HCT116 (cell line): ENCODE measurements at regions not wholly inside any gene's neighbourhood (a gene's known extent, or its start where the extent isn't known, plus 50 kb on each side); places are given as distances from the start of the nearest gene placed in this dataset.

Source experiments
- ATAC-seq: fragments of 200-7000 bp; cut with Tn5 transposase; 2 replicates; pipeline ENCODE4 v1.9.1; 2020; ENCODE audit warnings: mild to moderate bottlenecking, moderate library complexity
- BruUV-seq: library from RNA; stranded (reverse); fragments of 400-500 nt; replicated peaks from 2 replicates; lab custom pipeline; 2021; lab: Mats Ljungman, UMichigan
- CTCF ChIA-PET: fragments of 300-600 bp; sonication (Branson Sonifier 250); formaldehyde crosslinking; loops from one replicate; lab custom pipeline; 2021; ENCODE audit warnings: antibody characterized with exemption; lab: Charles Lee
- POLR2A ChIA-PET: fragments of 300-600, 350-600 bp; sonication (Branson Sonifier 250); formaldehyde crosslinking; loops from one replicate; lab custom pipeline; 2021; ENCODE audit warnings: antibody characterized with exemption; lab: Charles Lee
- RAD21 ChIA-PET, 2 experiments: fragments of 300-600 bp; sonication (Branson Sonifier 250); formaldehyde crosslinking; loops; one replicate each; lab custom pipeline; 2023; ENCODE audit warnings: low total read pairs in 2 of 2; ENCODE audit not compliant: uncharacterized antibody in 2 of 2, unreplicated experiment in 2 of 2, low non-redundant PET in 1 of 2; lab: Charles Lee
- DNase-seq: peaks from one replicate; pipeline ENCODE4 v3.0.0-alpha.2; 2010; ENCODE audit warnings: low read depth, low spot score
- H2AFZ ChIP-seq: fragments of 200-600 bp; shearing (Covaris generic), sonication (generic); 2 replicates; pipeline ENCODE4 v1.6.1; 2017; ENCODE audit warnings: low read depth, mixed run types, mixed read lengths, antibody characterized with exemption, low read length; ENCODE audit not compliant: poor library complexity, severe bottlenecking
- H3K27ac ChIP-seq: 2 replicates; pipeline ENCODE4 v1.5.1; 2012; ENCODE audit warnings: low read depth, low read length
- H3K27me3 ChIP-seq: fragments of 200-600 bp; sonication (generic); 2 replicates; pipeline ENCODE4 v1.6.1; 2016; ENCODE audit warnings: mixed run types, low read length, mixed read lengths; ENCODE audit not compliant: insufficient read depth
- H3K36me3 ChIP-seq, 2 experiments: fragments of 200-500 bp in 1 of 2; fragments of 200-600 bp in 1 of 2; sonication (Bioruptor generic) in 1 of 2; sonication (generic) in 1 of 2; 2 replicates each; pipeline versions ENCODE4 v1.5.1 to v1.6.1; 2014 to 2016; ENCODE audit warnings: low read length in 2 of 2, inconsistent platforms in 1 of 2, mixed read lengths in 1 of 2, mixed run types in 1 of 2; ENCODE audit not compliant: insufficient read depth in 2 of 2, control insufficient read depth in 1 of 2
- H3K4me1 ChIP-seq, 2 experiments: fragments of 200-600 bp in 1 of 2; sonication (generic) in 1 of 2; 2 replicates each; pipeline versions ENCODE4 v1.5.1 to v1.6.1; 2012 to 2017; ENCODE audit warnings: low read length in 2 of 2, inconsistent platforms in 1 of 2, mild to moderate bottlenecking in 1 of 2, mixed read lengths in 1 of 2, mixed run types in 1 of 2, moderate library complexity in 1 of 2; ENCODE audit not compliant: insufficient read depth in 2 of 2, control insufficient read depth in 1 of 2
- H3K4me2 ChIP-seq: fragments of 200-600 bp; sonication (generic); 2 replicates; pipeline ENCODE4 v1.6.1; 2017; ENCODE audit warnings: mixed run types, low read length, mixed read lengths
- H3K4me3 ChIP-seq, 2 experiments: fragments of 200-600 bp in 1 of 2; sonication (generic) in 1 of 2; replicated peaks in 1 of 2; 2 replicates each; pipeline ENCODE4 v1.5.1; 2011 to 2016; ENCODE audit warnings: low read length in 2 of 2, control low read depth in 1 of 2, low read depth in 1 of 2, mild to moderate bottlenecking in 1 of 2, mixed read lengths in 1 of 2, mixed run types in 1 of 2
- H3K79me2 ChIP-seq: fragments of 200-600 bp; sonication (generic); 2 replicates; pipeline ENCODE4 v1.6.1; 2017; ENCODE audit warnings: mild to moderate bottlenecking, mixed run types, low read length, moderate library complexity, mixed read lengths; ENCODE audit not compliant: insufficient read depth
- H3K9ac ChIP-seq: fragments of 200-600 bp; sonication (generic); 2 replicates; pipeline ENCODE4 v1.6.1; 2016; ENCODE audit warnings: low read length, mixed read lengths
- H3K9me2 ChIP-seq: fragments of 200-600 bp; sonication (generic), shearing (Covaris generic); 2 replicates; pipeline ENCODE4 v1.6.1; 2017; ENCODE audit warnings: mixed run types, mild to moderate bottlenecking, moderate library complexity; ENCODE audit not compliant: insufficient read depth
- H3K9me3 ChIP-seq, 2 experiments: fragments of 200-500 bp in 1 of 2; fragments of 200-600 bp in 1 of 2; sonication (Bioruptor generic) in 1 of 2; sonication (generic) in 1 of 2; 2 replicates each; pipeline ENCODE4 v1.6.1; 2014 to 2017; ENCODE audit warnings: low read length in 2 of 2, mixed read lengths in 2 of 2, inconsistent platforms in 1 of 2, low read depth in 1 of 2, mild to moderate bottlenecking in 1 of 2, mixed run types in 1 of 2, moderate library complexity in 1 of 2; ENCODE audit not compliant: control insufficient read depth in 1 of 2, insufficient read depth in 1 of 2
- H4K20me1 ChIP-seq: fragments of 200-600 bp; sonication (generic), shearing (Covaris generic); 2 replicates; pipeline ENCODE4 v1.6.1; 2017; ENCODE audit warnings: mixed run types, mild to moderate bottlenecking, moderate library complexity; ENCODE audit not compliant: insufficient read depth
- ATF3 ChIP-seq: IDR thresholded peaks from 2 replicates; pipeline ENCODE4 v1.6.1; 2012
- CBX3 ChIP-seq: IDR thresholded peaks from 2 replicates; pipeline ENCODE4 v1.6.1; 2012; ENCODE audit warnings: low read depth
- CTCF ChIP-seq, 3 experiments: fragments of 200-600 bp in 1 of 3; sonication (generic) in 1 of 3; IDR thresholded peaks in 2 of 3; conservative IDR thresholded peaks in 1 of 3; 2 replicates each; pipeline ENCODE4 v1.5.1; 2012 to 2017; ENCODE audit warnings: low read depth in 2 of 3, low read length in 2 of 3, antibody characterized with exemption in 1 of 3, borderline replicate concordance in 1 of 3, control low read depth in 1 of 3, mild to moderate bottlenecking in 1 of 3, mixed read lengths in 1 of 3, mixed run types in 1 of 3, moderate library complexity in 1 of 3; ENCODE audit not compliant: insufficient read depth in 1 of 3
- EGR1 ChIP-seq: IDR thresholded peaks from 2 replicates; pipeline ENCODE4 v1.6.1; 2012; ENCODE audit warnings: low read depth
- EZH2 ChIP-seq: fragments of 200-600 bp; sonication (generic); IDR thresholded peaks from 2 replicates; pipeline ENCODE4 v1.6.1; 2017; ENCODE audit warnings: antibody characterized with exemption, mixed run types
- FOSL1 ChIP-seq: IDR thresholded peaks from 2 replicates; pipeline ENCODE4 v1.6.1; 2012; ENCODE audit warnings: low read depth
- JUND ChIP-seq: IDR thresholded peaks from 2 replicates; pipeline ENCODE4 v1.6.1; 2012
- MAX ChIP-seq: IDR thresholded peaks from 2 replicates; pipeline ENCODE4 v1.6.1; 2012
- POLR2AphosphoS5 ChIP-seq: IDR thresholded peaks from 2 replicates; pipeline ENCODE4 v1.6.1; 2011; ENCODE audit warnings: mild to moderate bottlenecking, low read depth, low read length, moderate library complexity
- RAD21 ChIP-seq: IDR thresholded peaks from 2 replicates; pipeline ENCODE4 v1.6.1; 2012; ENCODE audit warnings: low read depth, mild to moderate bottlenecking
- SP1 ChIP-seq: IDR thresholded peaks from 2 replicates; pipeline ENCODE4 v1.6.1; 2012; ENCODE audit warnings: low read depth
- SRF ChIP-seq: IDR thresholded peaks from 2 replicates; pipeline ENCODE4 v1.6.1; 2012; ENCODE audit warnings: low read depth
- YY1 ChIP-seq: IDR thresholded peaks from 2 replicates; pipeline ENCODE4 v1.6.1; 2011; ENCODE audit warnings: low read length, low read depth, moderate library complexity, mild to moderate bottlenecking; ENCODE audit not compliant: insufficient replicate concordance; ENCODE audit errors: extremely low read depth
- intact Hi-C: fragments of 100-400 bp; cut with micrococcal nuclease; formaldehyde crosslinking; loops from 2 replicates; pipeline ENCODE4 v1.10.0; 2022

- RAD21 ChIA-PET: no interaction called here
- Histone ChIP-seq H4K20me1 (no peaks in the 10 kb centered on the region), H3K9ac (no peak overlapping the region), H3K36me3 (no peaks in the 10 kb centered on the region), H3K4me3 (no peak overlapping the region), H3K9me3 (peaks cover 15 to 25% of the 10 kb centered on the region in 2 experiments; a peak in 3 of 4 replicates), H3K4me1 (no peaks in the 10 kb centered on the region), H3K4me2 (no peak overlapping the region), H3K9me2 (no peaks in the 10 kb centered on the region), H3K27me3 (no peaks in the 10 kb centered on the region), H3K27ac (no peak overlapping the region), H3K79me2 (no peaks in the 10 kb centered on the region), H2AFZ (no peak overlapping the region)
- CTCF ChIA-PET: no interaction called here
- BruUV-seq: no TSS peak
- DNase-seq (no peak), ATAC-seq (no peak)
- POLR2A ChIA-PET: no interaction called here
- no peak for TF ChIP-seq CBX3
- no peak for TF ChIP-seq FOSL1
- no peak for TF ChIP-seq EGR1
- no peak for TF ChIP-seq CTCF (IDR thresholded peaks at IDR 0.05 in 2 of 3, conservative IDR thresholded peaks at IDR 0.05 in 1 of 3; ENCODE audit: borderline replicate concordance in 1 of 3, insufficient read depth in 1 of 3, low read depth in 2 of 3, low read length in 2 of 3)
- intact Hi-C loops: no loop called here
Measured at GRCh38 chr9:25573281-25573680, 105.0 kb downstream of the TUSC1 start.

GRCh38 chr9:25571491-25571890 lies 106.8 kb downstream of the TUSC1 start:
- no peak for ATAC-seq
- TF ChIP-seq POLR2AphosphoS5 (no peak), EZH2 (no peak), YY1 (no peak), JUND (no peak), SRF (no peak), MAX (no peak), SP1 (no peak), ATF3 (no peak), RAD21 (no peak)
- Histone ChIP-seq H3K27me3 (no peaks in the 10 kb centered on the region), H2AFZ (no peak overlapping the region), H3K9me2 (no peaks in the 10 kb centered on the region), H3K4me3 (no peak overlapping the region), H3K4me1 (no peaks in the 10 kb centered on the region), H3K36me3 (no peaks in the 10 kb centered on the region), H3K27ac (no peak overlapping the region), H3K9me3 (peaks cover 20 to 21% of the 10 kb centered on the region in 2 experiments; a peak in 3 of 4 replicates), H3K4me2 (no peak overlapping the region), H3K79me2 (no peaks in the 10 kb centered on the region), H3K9ac (no peak overlapping the region), H4K20me1 (no peaks in the 10 kb centered on the region)
- ChIA-PET POLR2A (no interaction called here), CTCF (no interaction called here), RAD21 (no interaction called here)
- DNase-seq: no peak
- intact Hi-C loops: no loop called here
- BruUV-seq: no TSS peak
